Trophoblast cell (in vitro differentiated cells and primary cell): ENCODE measurements at regions not wholly inside any gene's neighbourhood (a gene's known extent, or its start where the extent isn't known, plus 50 kb on each side); places are given as distances from the start of the nearest gene placed in this dataset.
"Not testable (repeated sequence)": the region's sequence is repeated elsewhere in the genome, so short reads cannot be mapped to it uniquely, and the experiment has no call there.

Experiments
- DNase-seq, 2 donors: peaks; one replicate each; pipeline ENCODE4 v3.0.0-alpha.2; 2016
- H2AFZ ChIP-seq: 2 replicates; pipeline ENCODE4 v1.6.1; 2013; ENCODE audit warnings: low read length, moderate library complexity, mild to moderate bottlenecking; ENCODE audit not compliant: insufficient read depth, poor library complexity
- H2AK5ac ChIP-seq: 2 replicates; pipeline ENCODE4 v1.6.1; 2013; ENCODE audit warnings: mild to moderate bottlenecking, low read length
- H2BK120ac ChIP-seq: 2 replicates; pipeline ENCODE4 v1.6.1; 2013; ENCODE audit warnings: low read length, mild to moderate bottlenecking, moderate library complexity; ENCODE audit not compliant: insufficient read depth, poor library complexity
- H2BK12ac ChIP-seq: 2 replicates; pipeline ENCODE4 v1.6.1; 2013; ENCODE audit warnings: mild to moderate bottlenecking, low read length, moderate library complexity
- H2BK5ac ChIP-seq: 2 replicates; pipeline ENCODE4 v1.6.1; 2013; ENCODE audit warnings: low read length, low read depth, moderate library complexity, mild to moderate bottlenecking; ENCODE audit not compliant: poor library complexity
- H3K14ac ChIP-seq: 2 replicates; pipeline ENCODE4 v1.6.1; 2013; ENCODE audit warnings: mild to moderate bottlenecking, low read length
- H3K18ac ChIP-seq: 2 replicates; pipeline ENCODE4 v1.6.1; 2013; ENCODE audit warnings: mild to moderate bottlenecking, low read length
- H3K23ac ChIP-seq: 2 replicates; pipeline ENCODE4 v1.6.1; 2013; ENCODE audit warnings: low read length
- H3K27ac ChIP-seq: 2 replicates; pipeline ENCODE4 v1.5.1; 2013; ENCODE audit warnings: low read depth, mild to moderate bottlenecking, inconsistent platforms, low read length, moderate library complexity
- H3K27me3 ChIP-seq: 2 replicates; pipeline ENCODE4 v1.6.1; 2013; ENCODE audit warnings: inconsistent platforms, mild to moderate bottlenecking, low read length, moderate library complexity; ENCODE audit not compliant: insufficient read depth
- H3K36me3 ChIP-seq, 2 experiments: 1 replicate in 1 of 2; 2 replicates in 1 of 2; pipeline ENCODE4 v1.6.1; 2013; ENCODE audit warnings: low read length in 2 of 2, mild to moderate bottlenecking in 2 of 2, moderate library complexity in 1 of 2; ENCODE audit not compliant: insufficient read depth in 2 of 2, control insufficient read depth in 1 of 2
- H3K4ac ChIP-seq: 2 replicates; pipeline ENCODE4 v1.6.1; 2013; ENCODE audit warnings: low read depth, mild to moderate bottlenecking, low read length, moderate library complexity
- H3K4me1 ChIP-seq, 2 experiments: 1 replicate in 1 of 2; 2 replicates in 1 of 2; pipeline ENCODE4 v1.6.1; 2013; ENCODE audit warnings: low read length in 2 of 2, mild to moderate bottlenecking in 2 of 2, moderate library complexity in 1 of 2; ENCODE audit not compliant: insufficient read depth in 2 of 2, control insufficient read depth in 1 of 2
- H3K4me2 ChIP-seq: 2 replicates; pipeline ENCODE4 v1.6.1; 2013; ENCODE audit warnings: inconsistent platforms, mild to moderate bottlenecking, low read length, moderate library complexity
- H3K4me3 ChIP-seq: 2 replicates; pipeline ENCODE4 v1.5.1; 2013; ENCODE audit warnings: mild to moderate bottlenecking, low read depth, low read length, inconsistent platforms
- H3K79me1 ChIP-seq: one replicate; pipeline ENCODE4 v1.6.1; 2013; ENCODE audit warnings: low read length
- H3K79me2 ChIP-seq: 2 replicates; pipeline ENCODE4 v1.6.1; 2013; ENCODE audit warnings: low read length, mild to moderate bottlenecking; ENCODE audit not compliant: control insufficient read depth, insufficient read depth, poor library complexity
- H3K9ac ChIP-seq: 2 replicates; pipeline ENCODE4 v1.6.1; 2013; ENCODE audit warnings: mild to moderate bottlenecking, low read length
- H3K9me3 ChIP-seq: 2 replicates; pipeline ENCODE4 v1.6.1; 2013; ENCODE audit warnings: low read depth, mild to moderate bottlenecking, control low read depth, inconsistent platforms, low read length; ENCODE audit not compliant: insufficient read depth
- H4K12ac ChIP-seq: 2 replicates; pipeline ENCODE4 v1.6.1; 2013; ENCODE audit warnings: low read depth, mild to moderate bottlenecking, low read length, moderate library complexity
- H4K8ac ChIP-seq: 2 replicates; pipeline ENCODE4 v1.6.1; 2013; ENCODE audit warnings: low read depth, mild to moderate bottlenecking, low read length, moderate library complexity
- H4K91ac ChIP-seq: one replicate; pipeline ENCODE4 v1.6.1; 2013; ENCODE audit warnings: low read depth, mild to moderate bottlenecking, low read length, moderate library complexity
- WGBS: extraction: QIAGEN DNeasy Blood & Tissue Kit; methylation state at CpG from one replicate; pipeline ENCODE4 v1.1.7; 2013; ENCODE audit warnings: missing lambda C conversion rate; ENCODE audit not compliant: insufficient read length, insufficient coverage; ENCODE audit errors: extremely low coverage; 5-methylcytosine and 5-hydroxymethylcytosine counted together

DNA sequence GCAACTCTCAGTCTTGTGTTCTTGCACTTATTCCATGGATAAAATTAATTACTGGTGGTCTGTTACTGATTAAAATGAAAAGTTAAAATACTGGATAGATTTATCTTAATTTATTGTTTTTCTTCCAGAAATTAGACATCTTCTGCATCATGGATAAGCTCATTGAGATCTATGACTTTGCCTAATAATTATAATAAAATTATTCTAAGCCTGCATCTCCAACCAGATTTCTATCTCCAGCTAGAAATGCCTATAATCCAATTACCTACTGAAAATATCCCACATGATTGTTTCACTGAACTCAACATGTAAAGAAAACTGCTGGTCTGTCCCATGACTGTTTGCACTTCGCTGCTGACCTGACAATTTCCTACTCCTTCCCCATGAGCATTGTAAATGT, 88.3 kb upstream of the ACBD5 start:
- no peak overlapping the region for H3K14ac ChIP-seq
- no peak for DNase-seq
- no peak overlapping the region for H2BK120ac ChIP-seq
- H3K18ac ChIP-seq, result no peak overlapping the region
- H3K79me1 ChIP-seq, result no peaks in the 10 kb centered on the region
- H3K27ac ChIP-seq, result no peak overlapping the region
- H3K4me3 ChIP-seq, result no peak overlapping the region
- H3K36me3 ChIP-seq, result no peaks in the 10 kb centered on the region
- no peak overlapping the region for H2AFZ ChIP-seq
- H4K12ac ChIP-seq, result no peak overlapping the region
- H2BK5ac ChIP-seq, result no peak overlapping the region
- no peak overlapping the region for H2AK5ac ChIP-seq
- no peaks in the 10 kb centered on the region for H3K79me2 ChIP-seq
- H3K23ac ChIP-seq, result no peak overlapping the region
- WGBS, result no CpG with 5 or more reads among the region's 1 CpG
- H3K9me3 ChIP-seq, result no peaks in the 10 kb centered on the region
- no peak overlapping the region for H3K9ac ChIP-seq
- H3K4me1 ChIP-seq, result no peaks in the 10 kb centered on the region
- H3K4ac ChIP-seq, result no peak overlapping the region
- no peak overlapping the region for H4K8ac ChIP-seq
- H3K27me3 ChIP-seq, result no peaks in the 10 kb centered on the region
- H3K4me2 ChIP-seq, result no peak overlapping the region
- H2BK12ac ChIP-seq, result no peak overlapping the region
- H4K91ac ChIP-seq, result no peak overlapping the region

DNA sequence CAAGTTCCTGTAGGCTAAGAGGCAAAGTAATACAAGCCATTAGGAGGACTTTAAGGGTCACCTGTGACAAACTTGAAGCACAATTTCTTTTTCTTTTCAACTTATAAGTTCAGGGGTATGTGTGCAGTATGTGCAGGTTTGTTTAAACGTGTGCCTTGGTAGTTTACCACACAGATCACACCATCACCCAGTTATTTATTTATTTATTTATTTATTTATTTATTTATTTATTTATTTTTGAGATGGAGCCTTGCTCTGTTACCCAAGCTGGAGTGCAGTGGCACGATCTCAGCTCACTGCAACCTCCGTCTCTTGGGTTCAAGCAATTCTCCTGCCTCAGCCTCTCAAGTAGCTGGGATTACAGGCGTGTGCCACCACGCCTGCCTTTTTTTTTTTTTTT, 86.2 kb upstream of the ACBD5 start:
- not testable (repeated sequence) for H4K91ac ChIP-seq, H3K23ac ChIP-seq, H3K9me3 ChIP-seq, H3K27me3 ChIP-seq, H2AFZ ChIP-seq, H4K12ac ChIP-seq, H3K79me1 ChIP-seq, H3K4me1 ChIP-seq, H3K36me3 ChIP-seq, H2BK120ac ChIP-seq, H3K4me2 ChIP-seq, H3K4me3 ChIP-seq, H2AK5ac ChIP-seq, H3K18ac ChIP-seq, H2BK5ac ChIP-seq, H3K79me2 ChIP-seq, H3K4ac ChIP-seq, H3K27ac ChIP-seq, H2BK12ac ChIP-seq, H3K14ac ChIP-seq, DNase-seq, H4K8ac ChIP-seq, H3K9ac ChIP-seq
- no CpG with 5 or more reads among the region's 5 CpGs for WGBS

DNA sequence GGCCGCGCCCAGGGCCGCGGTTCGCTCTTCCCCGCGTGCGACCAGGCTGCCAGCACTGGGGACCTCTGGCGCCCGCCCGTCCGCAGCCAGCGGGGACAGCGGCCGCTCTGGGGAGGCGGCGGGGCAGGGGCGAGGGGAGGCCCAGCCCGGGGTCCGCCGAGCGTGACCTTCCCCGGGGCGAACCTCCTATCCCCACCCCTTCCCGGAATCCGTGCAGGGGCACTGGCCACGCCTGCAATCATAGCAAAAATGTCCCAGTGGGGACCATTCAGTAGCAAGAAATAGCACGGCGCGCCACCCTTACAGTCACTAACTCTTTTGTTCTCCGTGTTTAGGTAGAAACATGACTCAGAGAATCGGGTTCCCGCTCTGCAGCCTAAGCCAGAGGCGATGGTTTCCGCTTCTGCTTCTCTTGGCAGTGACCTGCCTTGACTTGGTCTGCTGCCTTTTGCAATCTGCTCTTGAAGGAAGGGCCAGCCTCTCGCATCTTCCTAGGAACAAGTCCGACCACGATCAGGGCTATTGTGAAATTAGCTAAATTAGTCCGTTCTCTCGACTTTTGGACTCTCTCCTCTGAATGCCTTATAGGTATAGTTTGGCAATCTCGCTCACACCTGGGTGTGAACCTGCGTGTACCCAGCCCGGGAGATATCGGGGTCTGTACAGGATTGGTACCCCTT, 79.3 kb upstream of the ACBD5 start:
- Histone ChIP-seq H4K8ac (no peak overlapping the region), H4K91ac (no peak overlapping the region), H3K23ac (no peak overlapping the region), H2AFZ (no peak overlapping the region), H4K12ac (no peak overlapping the region), H3K36me3 (no peaks in the 10 kb centered on the region), H3K18ac (no peak overlapping the region), H2AK5ac (no peak overlapping the region), H3K4me3 (no peak overlapping the region), H3K27me3 (no peaks in the 10 kb centered on the region), H3K4me1 (no peaks in the 10 kb centered on the region), H3K4ac (no peak overlapping the region), H3K9me3 (peaks cover 2% of the 10 kb centered on the region), H3K9ac (no peak overlapping the region), H3K79me1 (no peaks in the 10 kb centered on the region), H2BK120ac (no peak overlapping the region), H2BK5ac (no peak overlapping the region), H3K27ac (no peak overlapping the region), H3K4me2 (no peak overlapping the region), H3K79me2 (no peaks in the 10 kb centered on the region), H2BK12ac (no peak overlapping the region), H3K14ac (no peak overlapping the region)
- no CpG with 5 or more reads among the region's 44 CpGs for whole genome bisulfite sequencing
- peak; percentile 93 for DNase-seq

DNA sequence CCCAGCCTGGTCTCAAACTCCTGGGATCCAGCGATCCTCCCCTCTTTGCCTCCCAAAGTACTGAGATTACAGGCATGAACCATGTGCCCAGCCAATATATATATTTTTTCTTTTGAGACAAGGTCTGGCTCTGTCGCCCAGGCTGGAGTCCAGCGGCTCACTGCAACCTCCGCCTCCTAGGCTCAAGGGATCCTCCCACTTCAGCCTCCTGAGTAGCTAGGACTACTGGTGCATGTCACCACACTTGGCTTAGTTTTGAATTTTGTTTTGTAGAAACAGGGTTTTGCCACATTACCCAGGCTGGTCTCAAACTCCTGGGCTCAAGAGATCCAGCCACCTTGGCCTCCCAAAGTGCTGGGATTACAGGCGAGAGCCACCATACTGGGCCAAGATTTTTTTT, 78.5 kb upstream of the ACBD5 start:
- not testable (repeated sequence) for H2BK12ac ChIP-seq, H3K18ac ChIP-seq, H4K12ac ChIP-seq, H2AFZ ChIP-seq, H3K4ac ChIP-seq, H3K4me2 ChIP-seq, H3K27me3 ChIP-seq, H2BK120ac ChIP-seq, H3K9me3 ChIP-seq, H3K79me1 ChIP-seq, H3K79me2 ChIP-seq, H3K9ac ChIP-seq, H2AK5ac ChIP-seq, H2BK5ac ChIP-seq, H3K4me1 ChIP-seq, H3K4me3 ChIP-seq, H4K91ac ChIP-seq, H3K14ac ChIP-seq, H4K8ac ChIP-seq, DNase-seq, H3K36me3 ChIP-seq, H3K27ac ChIP-seq, H3K23ac ChIP-seq
- WGBS, result no CpG with 5 or more reads among the region's 5 CpGs
